Lower leg skin (tissue), 4 donors: ENCODE measurements at regions not wholly inside any gene's neighbourhood (a gene's known extent, or its start where the extent isn't known, plus 50 kb on each side); places are given as distances from the start of the nearest gene placed in this dataset.
A peak's percentile ranks its signal among the peaks of the same experiment; 100 is the strongest.

Experiments used
- DNase-seq, 2 donors: peaks; one replicate each; pipeline ENCODE4 v3.0.0-alpha.2; 2019; ENCODE audit warnings: low spot score in 2 of 2
- H3K4me3 ChIP-seq: fragments of 200-600 bp; sonication (generic); 2 replicates; pipeline ENCODE4 v1.5.1; 2017; ENCODE audit warnings: mild to moderate bottlenecking, low read depth; ENCODE audit not compliant: poor library complexity, severe bottlenecking
- POLR2A ChIP-seq, 2 donors: fragments of 450-650 bp; IDR thresholded peaks; one replicate each; pipeline ENCODE4 v1.6.1; 2016 to 2017; ENCODE audit warnings: antibody characterized with exemption in 2 of 2, mild to moderate bottlenecking in 1 of 2, moderate library complexity in 1 of 2
- WGBS, 2 donors: methylation state at CpG; one replicate each; pipeline ENCODE4 v1.1.5; 2018; 5-methylcytosine and 5-hydroxymethylcytosine counted together
- intact Hi-C: fragments of 100-400 bp; cut with DNase I; formaldehyde crosslinking; loops from one replicate; pipeline ENCODE4 v1.15.0; 2023; ENCODE audit warnings: low total_unique reads
- TF ChIP-seq, protein P1 (sequence below), 3 donors: fragments of 450-650 bp; IDR thresholded peaks; one replicate each; pipeline ENCODE4 v1.5.1; 2016; ENCODE audit warnings: antibody characterized with exemption in 3 of 3, mild to moderate bottlenecking in 3 of 3, moderate library complexity in 2 of 3

GRCh38 chr5:35338157-35338453 lies 107.8 kb upstream of the PRLR start:
- intact Hi-C loops, result no loop called here
- TF ChIP-seq, protein P1, sequence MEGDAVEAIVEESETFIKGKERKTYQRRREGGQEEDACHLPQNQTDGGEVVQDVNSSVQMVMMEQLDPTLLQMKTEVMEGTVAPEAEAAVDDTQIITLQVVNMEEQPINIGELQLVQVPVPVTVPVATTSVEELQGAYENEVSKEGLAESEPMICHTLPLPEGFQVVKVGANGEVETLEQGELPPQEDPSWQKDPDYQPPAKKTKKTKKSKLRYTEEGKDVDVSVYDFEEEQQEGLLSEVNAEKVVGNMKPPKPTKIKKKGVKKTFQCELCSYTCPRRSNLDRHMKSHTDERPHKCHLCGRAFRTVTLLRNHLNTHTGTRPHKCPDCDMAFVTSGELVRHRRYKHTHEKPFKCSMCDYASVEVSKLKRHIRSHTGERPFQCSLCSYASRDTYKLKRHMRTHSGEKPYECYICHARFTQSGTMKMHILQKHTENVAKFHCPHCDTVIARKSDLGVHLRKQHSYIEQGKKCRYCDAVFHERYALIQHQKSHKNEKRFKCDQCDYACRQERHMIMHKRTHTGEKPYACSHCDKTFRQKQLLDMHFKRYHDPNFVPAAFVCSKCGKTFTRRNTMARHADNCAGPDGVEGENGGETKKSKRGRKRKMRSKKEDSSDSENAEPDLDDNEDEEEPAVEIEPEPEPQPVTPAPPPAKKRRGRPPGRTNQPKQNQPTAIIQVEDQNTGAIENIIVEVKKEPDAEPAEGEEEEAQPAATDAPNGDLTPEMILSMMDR (IDR thresholded peaks at IDR 0.05), result no peak
- TF ChIP-seq POLR2A (IDR thresholded peaks at IDR 0.05), result no peak
- no peak for DNase-seq
- H3K4me3 ChIP-seq, result no peak overlapping the region

DNA sequence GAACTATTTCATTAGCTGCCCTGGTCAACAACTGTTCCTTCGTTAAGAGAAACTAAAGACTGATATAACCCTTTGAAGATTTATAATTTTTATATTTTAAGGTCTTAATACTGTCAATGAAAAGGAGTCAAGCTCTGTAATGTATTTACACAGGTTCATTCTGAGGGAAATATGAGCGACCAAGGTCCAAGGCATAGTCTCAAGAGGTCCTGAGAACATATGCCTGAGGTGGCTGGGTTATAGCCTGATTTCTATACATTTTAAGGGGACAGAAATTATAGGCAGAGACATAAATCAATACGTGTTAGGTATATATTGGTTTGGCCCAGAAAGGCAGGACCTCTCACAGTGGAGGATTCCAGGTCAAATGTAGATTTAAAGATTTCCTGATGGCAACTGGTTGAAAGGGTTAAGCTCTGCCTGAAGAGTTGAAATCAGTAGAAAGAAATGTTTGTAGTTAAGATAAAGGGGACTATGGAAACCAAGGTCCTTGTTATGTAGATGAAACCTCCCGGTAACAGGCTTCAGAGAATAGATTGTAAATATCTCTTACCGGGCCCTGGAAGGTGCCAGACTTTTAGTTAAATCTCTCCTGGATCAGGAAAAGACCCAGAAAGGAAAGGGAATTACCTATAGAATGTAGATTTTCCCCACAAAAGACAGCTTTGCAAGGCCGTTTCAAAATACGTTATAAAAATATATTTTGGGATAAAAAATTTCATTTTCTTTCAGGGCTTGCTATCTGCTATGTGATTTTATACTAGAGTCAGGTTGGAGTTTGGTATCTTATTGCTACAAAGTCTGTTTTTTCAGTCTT lies 107.3 kb upstream of the PRLR start:
- intact Hi-C loops, result no loop called here
- H3K4me3 ChIP-seq, result no peak overlapping the region
- 71 to 75% methylated on average over 7 of the region's 7 CpGs for WGBS, 2 donors
- no peak for DNase-seq
- no peak for TF ChIP-seq POLR2A (IDR thresholded peaks at IDR 0.05)
- TF ChIP-seq, protein P1 (IDR thresholded peaks at IDR 0.05), result no peak

DNA sequence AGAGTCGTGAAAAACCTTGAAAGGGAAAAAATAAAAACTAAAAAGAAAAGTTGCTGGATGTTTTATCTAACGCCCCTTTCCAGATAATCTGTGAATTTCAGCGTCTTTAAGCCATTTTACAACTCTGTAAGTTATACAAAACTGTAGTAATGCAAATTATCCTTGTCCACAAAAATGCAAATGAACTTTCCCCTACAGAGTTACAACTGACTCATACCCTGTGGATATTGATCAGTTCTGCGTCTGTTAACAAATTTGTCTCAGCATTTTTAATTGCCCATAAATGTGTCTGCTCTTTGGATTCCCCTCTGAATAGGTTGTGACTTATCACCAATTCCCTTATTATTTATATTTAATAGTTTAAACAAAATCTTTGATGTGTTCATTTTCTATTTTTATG lies 105.9 kb upstream of the PRLR start:
- 87 to 89% methylated on average over 4 of the region's 4 CpGs for WGBS, 2 donors
- H3K4me3 ChIP-seq, result no peak overlapping the region
- no peak for DNase-seq
- TF ChIP-seq POLR2A (IDR thresholded peaks at IDR 0.05), result no peak
- TF ChIP-seq, protein P1 (IDR thresholded peaks at IDR 0.05), result no peak
- intact Hi-C loops, result no loop called here

DNA sequence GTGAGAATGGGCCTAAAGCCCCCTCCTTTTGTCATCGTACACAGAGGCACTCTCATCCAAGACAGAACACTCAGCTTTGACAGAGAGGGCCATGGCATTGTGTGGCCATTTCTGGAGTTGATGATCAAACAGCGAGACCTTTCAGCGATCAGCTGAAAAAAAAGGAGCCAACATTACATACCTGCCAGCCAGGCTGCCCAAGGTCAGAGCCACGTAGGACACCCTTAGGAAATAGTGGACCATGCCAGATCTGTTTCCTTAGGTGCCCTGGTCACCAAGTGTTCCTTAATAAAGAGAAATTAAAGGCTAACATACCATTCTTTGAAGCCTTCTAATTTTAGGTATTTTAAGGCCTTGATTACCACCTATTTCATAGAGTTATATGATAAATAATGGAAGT lies 105.5 kb upstream of the PRLR start:
- no peak for TF ChIP-seq POLR2A (IDR thresholded peaks at IDR 0.05)
- TF ChIP-seq, protein P1 (IDR thresholded peaks at IDR 0.05), result no peak
- DNase-seq, result no peak
- intact Hi-C loops, result no loop called here
- H3K4me3 ChIP-seq, result no peak overlapping the region
- WGBS, 2 donors, result 82 to 89% methylated on average over 4 of the region's 4 CpGs

- DNase-seq, result no peak
- TF ChIP-seq POLR2A (IDR thresholded peaks at IDR 0.05), result no peak
- 47 to 69% methylated on average over 3 of the region's 3 CpGs for WGBS, 2 donors
- H3K4me3 ChIP-seq, result no peak overlapping the region
- intact Hi-C loops, result no loop called here
These were observed 103.1 kb upstream of the PRLR start for GRCh38 chr5:35333366-35333765.

DNA sequence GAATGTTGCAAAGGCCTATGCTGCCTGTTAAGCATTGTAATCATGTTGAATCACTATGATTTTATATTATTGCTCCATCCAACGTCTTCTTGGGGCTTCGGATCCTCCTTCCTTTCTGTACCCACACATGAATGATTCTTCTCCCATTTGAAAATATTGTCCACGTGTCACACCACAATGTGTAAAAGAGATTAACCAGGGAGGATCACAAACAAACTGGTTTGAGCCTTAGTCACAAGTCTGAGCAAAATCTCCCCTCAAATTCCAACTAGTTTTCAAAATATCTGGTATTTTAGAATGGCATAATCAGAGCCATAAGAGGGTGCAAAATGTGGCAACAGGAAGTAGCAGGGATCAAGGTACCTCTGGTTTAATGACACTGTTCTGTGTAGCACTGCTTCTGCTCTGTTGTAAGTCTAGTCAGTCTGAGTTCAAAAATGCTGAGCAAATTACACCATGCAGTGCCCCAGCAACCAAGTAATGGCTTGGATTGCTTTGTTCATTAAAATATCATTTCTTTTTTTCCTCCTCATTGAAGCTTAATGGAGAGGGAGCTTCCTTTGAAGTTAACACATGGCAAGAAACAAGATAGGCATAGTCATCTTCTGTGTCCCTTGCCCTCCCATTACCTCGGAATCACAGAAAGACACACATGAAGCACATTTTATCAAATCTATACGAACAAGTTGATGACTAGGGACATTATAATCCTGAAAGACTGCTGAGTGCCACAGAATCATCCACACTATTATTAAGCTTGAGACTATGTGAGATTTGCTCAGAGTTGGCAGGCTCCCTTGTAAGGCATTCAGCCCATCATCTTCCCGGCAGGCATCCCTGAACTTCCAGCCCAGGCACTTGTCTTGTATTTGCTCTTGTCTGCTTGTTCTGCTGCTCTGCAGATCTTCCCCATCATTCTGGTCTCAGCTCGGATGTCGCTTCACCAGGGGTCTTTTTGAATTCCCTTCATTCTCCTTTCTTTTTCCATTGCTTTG lies 102.0 kb upstream of the PRLR start:
- DNase-seq, result peak in 1 of 2 donors; percentile 34
- H3K4me3 ChIP-seq, result no peak overlapping the region
- TF ChIP-seq, protein P1 (IDR thresholded peaks at IDR 0.05), result no peak
- no peak for TF ChIP-seq POLR2A (IDR thresholded peaks at IDR 0.05)
- WGBS, 2 donors, result 44 to 53% methylated on average over 8 of the region's 8 CpGs
- intact Hi-C loops, result no loop called here
